Calu3 (cell line): ENCODE measurements at regions not wholly inside any gene's neighbourhood (a gene's known extent, or its start where the extent isn't known, plus 50 kb on each side); places are given as distances from the start of the nearest gene placed in this dataset.

Experiments
- BruUV-seq: library from RNA; stranded (reverse); fragments of 400-500 nt; replicated peaks from 2 replicates; lab custom pipeline; 2021; lab: Mats Ljungman, UMichigan
- CTCF ChIA-PET: fragments of 300-600 bp; sonication (Branson Sonifier 250); formaldehyde crosslinking; loops from one replicate; lab custom pipeline; 2022; ENCODE audit warnings: antibody characterized with exemption; lab: Charles Lee
- DNase-seq: peaks from one replicate; pipeline ENCODE4 v3.0.0; 2022
- H3K27ac Mint-ChIP-seq: one replicate; pipeline ENCODE4 v1.8.0; 2022; ENCODE audit warnings: mixed read lengths; ENCODE audit not compliant: unreplicated experiment
- H3K27me3 Mint-ChIP-seq: one replicate; pipeline ENCODE4 v1.8.0; 2022; ENCODE audit warnings: mixed read lengths; ENCODE audit not compliant: unreplicated experiment
- H3K36me3 Mint-ChIP-seq: one replicate; pipeline ENCODE4 v1.8.0; 2022; ENCODE audit warnings: mild to moderate bottlenecking, moderate library complexity, mixed read lengths; ENCODE audit not compliant: insufficient read depth, unreplicated experiment
- H3K4me1 Mint-ChIP-seq: one replicate; pipeline ENCODE4 v1.8.0; 2022; ENCODE audit warnings: mild to moderate bottlenecking, low read depth, mixed read lengths; ENCODE audit not compliant: unreplicated experiment
- H3K4me3 Mint-ChIP-seq: one replicate; pipeline ENCODE4 v1.8.0; 2022; ENCODE audit warnings: mild to moderate bottlenecking, low read depth, moderate library complexity, mixed read lengths; ENCODE audit not compliant: unreplicated experiment
- H3K9me3 Mint-ChIP-seq: one replicate; pipeline ENCODE4 v1.8.0; 2022; ENCODE audit warnings: low read depth, mixed read lengths; ENCODE audit not compliant: unreplicated experiment
- intact Hi-C: fragments of 100-400 bp; cut with micrococcal nuclease; formaldehyde crosslinking; loops from one replicate; pipeline ENCODE4 v1.10.0; 2022; ENCODE audit not compliant: unreplicated experiment
- TF ChIP-seq, protein P1 (sequence below): fragments of 200-600 bp; IDR thresholded peaks from one replicate; pipeline ENCODE4 v1.8.0; 2022; ENCODE audit warnings: antibody characterized with exemption; ENCODE audit not compliant: unreplicated experiment

DNA sequence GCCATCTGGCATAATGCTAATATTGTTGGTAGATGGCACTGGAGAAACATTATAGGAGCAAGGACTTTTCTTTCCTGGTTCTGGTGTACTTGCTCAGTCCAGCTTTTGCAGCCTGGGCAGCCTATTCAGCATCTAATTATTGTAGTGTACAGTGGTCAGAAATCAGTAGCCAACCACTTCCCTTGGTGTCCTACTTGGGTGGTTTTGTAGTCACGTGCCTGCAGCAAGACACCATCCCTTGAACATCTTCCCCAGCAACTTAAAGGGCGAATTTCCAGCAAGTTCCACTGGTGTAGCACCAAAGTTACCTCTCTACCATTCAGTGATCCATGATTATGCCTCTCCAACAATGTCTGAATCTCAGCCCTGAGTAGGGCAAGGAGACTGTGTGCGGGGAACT is 557.6 kb downstream of the SATB2 start:
- no TSS peak for BruUV-seq
- peaks cover 5% of the 10 kb centered on the region for H3K9me3 Mint-ChIP-seq
- no peak overlapping the region for H3K4me3 Mint-ChIP-seq
- no peaks in the 10 kb centered on the region for H3K27me3 Mint-ChIP-seq
- no peak overlapping the region for H3K27ac Mint-ChIP-seq
- H3K36me3 Mint-ChIP-seq = no peaks in the 10 kb centered on the region
- CTCF ChIA-PET = no interaction called here
- TF ChIP-seq, protein P1, sequence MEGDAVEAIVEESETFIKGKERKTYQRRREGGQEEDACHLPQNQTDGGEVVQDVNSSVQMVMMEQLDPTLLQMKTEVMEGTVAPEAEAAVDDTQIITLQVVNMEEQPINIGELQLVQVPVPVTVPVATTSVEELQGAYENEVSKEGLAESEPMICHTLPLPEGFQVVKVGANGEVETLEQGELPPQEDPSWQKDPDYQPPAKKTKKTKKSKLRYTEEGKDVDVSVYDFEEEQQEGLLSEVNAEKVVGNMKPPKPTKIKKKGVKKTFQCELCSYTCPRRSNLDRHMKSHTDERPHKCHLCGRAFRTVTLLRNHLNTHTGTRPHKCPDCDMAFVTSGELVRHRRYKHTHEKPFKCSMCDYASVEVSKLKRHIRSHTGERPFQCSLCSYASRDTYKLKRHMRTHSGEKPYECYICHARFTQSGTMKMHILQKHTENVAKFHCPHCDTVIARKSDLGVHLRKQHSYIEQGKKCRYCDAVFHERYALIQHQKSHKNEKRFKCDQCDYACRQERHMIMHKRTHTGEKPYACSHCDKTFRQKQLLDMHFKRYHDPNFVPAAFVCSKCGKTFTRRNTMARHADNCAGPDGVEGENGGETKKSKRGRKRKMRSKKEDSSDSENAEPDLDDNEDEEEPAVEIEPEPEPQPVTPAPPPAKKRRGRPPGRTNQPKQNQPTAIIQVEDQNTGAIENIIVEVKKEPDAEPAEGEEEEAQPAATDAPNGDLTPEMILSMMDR = no peak
- no peaks in the 10 kb centered on the region for H3K4me1 Mint-ChIP-seq
- intact Hi-C loops = no loop called here
- DNase-seq = no peak

DNA sequence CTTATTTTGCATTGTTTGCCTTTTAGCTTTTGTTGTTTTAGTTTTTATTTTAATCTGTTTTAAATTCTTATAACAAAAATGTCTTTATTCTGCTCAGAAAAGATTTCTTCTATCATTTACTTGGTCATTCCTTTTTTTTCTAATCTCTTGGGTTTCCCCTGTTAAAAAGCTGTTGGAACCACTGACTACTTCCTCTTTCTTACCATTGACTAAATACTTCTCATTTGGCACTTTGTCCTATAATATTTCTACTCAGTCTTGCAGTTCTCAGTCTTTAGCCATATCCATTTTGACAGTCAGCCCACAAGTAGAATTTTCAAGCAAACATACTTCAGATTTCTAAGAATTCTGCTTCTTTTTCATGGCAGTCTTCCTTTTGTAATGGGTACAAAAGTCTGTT is 567.2 kb downstream of the SATB2 start:
- Mint-ChIP-seq H3K9me3 (no peaks in the 10 kb centered on the region), H3K27me3 (no peaks in the 10 kb centered on the region), H3K4me1 (no peaks in the 10 kb centered on the region), H3K4me3 (no peak overlapping the region), H3K27ac (no peak overlapping the region), H3K36me3 (no peaks in the 10 kb centered on the region)
- CTCF ChIA-PET = no interaction called here
- intact Hi-C loops = no loop called here
- no TSS peak for BruUV-seq
- no peak for DNase-seq
- TF ChIP-seq, protein P1 = no peak

DNA sequence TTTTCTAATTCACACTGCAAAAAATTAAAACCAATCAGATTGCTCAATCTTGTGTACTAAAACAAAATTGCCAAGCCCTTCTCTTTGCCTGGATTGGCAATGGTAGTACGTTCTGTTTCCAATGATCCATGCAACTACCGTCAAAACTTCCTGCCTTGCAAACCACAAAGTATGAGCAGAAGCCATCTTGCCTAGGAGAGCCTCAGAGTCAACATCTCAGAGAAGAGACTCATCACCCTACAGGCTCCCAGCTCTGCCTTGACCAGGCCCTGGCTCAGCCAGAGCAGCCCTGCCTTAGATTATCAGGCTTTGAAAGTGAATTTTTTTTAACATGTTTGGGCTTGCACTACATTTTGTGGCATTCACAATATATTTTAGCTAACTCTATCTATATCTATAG is 574.1 kb downstream of the SATB2 start:
- intact Hi-C loops = no loop called here
- no peaks in the 10 kb centered on the region for H3K36me3 Mint-ChIP-seq
- TF ChIP-seq, protein P1 = no peak
- no peaks in the 10 kb centered on the region for H3K9me3 Mint-ChIP-seq
- no TSS peak for BruUV-seq
- H3K27me3 Mint-ChIP-seq = no peaks in the 10 kb centered on the region
- no peak overlapping the region for H3K4me3 Mint-ChIP-seq
- CTCF ChIA-PET = no interaction called here
- no peak overlapping the region for H3K27ac Mint-ChIP-seq
- H3K4me1 Mint-ChIP-seq = no peaks in the 10 kb centered on the region
- DNase-seq = no peak

DNA sequence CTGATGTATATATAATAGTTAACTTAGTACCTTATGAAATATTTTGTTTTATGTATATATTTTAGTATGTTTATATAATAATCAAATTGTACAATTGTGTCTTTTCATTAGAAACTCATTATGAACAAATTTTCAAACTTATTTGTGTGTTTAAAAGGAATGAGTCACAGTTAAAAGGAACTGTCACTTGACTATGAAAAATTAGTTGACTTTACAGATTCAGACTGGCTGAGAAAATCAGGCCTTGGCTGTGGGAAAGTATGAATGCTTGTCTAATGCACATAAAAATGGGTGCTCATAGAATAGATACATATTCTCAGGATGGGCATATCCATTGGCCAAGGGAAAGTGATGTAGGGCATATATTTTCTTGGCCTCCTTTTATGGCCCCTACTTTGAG is 576.8 kb downstream of the SATB2 start:
- CTCF ChIA-PET = no interaction called here
- H3K4me3 Mint-ChIP-seq = no peak overlapping the region
- intact Hi-C loops = no loop called here
- H3K36me3 Mint-ChIP-seq = no peaks in the 10 kb centered on the region
- no peaks in the 10 kb centered on the region for H3K4me1 Mint-ChIP-seq
- no peaks in the 10 kb centered on the region for H3K9me3 Mint-ChIP-seq
- no peak overlapping the region for H3K27ac Mint-ChIP-seq
- TF ChIP-seq, protein P1 = no peak
- no peaks in the 10 kb centered on the region for H3K27me3 Mint-ChIP-seq
- DNase-seq = no peak
- no TSS peak for BruUV-seq
